ENCODE measurements at regions not wholly inside any gene's neighbourhood (a gene's known extent, or its start where the extent isn't known, plus 50 kb on each side); places are given as distances from the start of the nearest gene placed in this dataset.

DNA sequence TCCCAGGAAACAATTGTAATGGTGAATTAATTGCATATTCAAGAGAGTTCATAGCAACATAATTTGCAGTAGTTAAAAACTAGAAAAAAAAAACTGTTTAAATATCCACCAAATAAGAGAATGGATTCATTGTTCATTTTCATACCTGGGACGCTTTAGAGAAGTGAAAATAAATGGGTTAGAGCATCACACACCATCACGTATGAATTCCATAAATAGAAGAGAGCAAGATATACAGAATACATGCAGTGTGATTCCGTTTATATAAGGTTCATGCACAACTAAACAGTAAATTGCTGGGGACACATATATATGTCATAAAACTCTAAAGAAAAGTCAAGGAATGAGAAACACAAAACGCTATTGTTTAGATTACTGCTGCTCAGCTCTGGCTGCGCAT, 577.0 kb upstream of the KCNMB2 start:
- TF ChIP-seq, protein P1, sequence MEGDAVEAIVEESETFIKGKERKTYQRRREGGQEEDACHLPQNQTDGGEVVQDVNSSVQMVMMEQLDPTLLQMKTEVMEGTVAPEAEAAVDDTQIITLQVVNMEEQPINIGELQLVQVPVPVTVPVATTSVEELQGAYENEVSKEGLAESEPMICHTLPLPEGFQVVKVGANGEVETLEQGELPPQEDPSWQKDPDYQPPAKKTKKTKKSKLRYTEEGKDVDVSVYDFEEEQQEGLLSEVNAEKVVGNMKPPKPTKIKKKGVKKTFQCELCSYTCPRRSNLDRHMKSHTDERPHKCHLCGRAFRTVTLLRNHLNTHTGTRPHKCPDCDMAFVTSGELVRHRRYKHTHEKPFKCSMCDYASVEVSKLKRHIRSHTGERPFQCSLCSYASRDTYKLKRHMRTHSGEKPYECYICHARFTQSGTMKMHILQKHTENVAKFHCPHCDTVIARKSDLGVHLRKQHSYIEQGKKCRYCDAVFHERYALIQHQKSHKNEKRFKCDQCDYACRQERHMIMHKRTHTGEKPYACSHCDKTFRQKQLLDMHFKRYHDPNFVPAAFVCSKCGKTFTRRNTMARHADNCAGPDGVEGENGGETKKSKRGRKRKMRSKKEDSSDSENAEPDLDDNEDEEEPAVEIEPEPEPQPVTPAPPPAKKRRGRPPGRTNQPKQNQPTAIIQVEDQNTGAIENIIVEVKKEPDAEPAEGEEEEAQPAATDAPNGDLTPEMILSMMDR (IDR thresholded peaks at IDR 0.05; ENCODE audit: low read depth, low read length), result no peak
- H3K36me3 ChIP-seq, result no peaks in the 10 kb centered on the region
- no peaks in the 10 kb centered on the region for H3K27me3 ChIP-seq
- DNase-seq, result no peak
- H3K4me3 ChIP-seq (ENCODE audit: low read depth, low read length), result no peak overlapping the region
- H3K9me3 ChIP-seq, result no peaks in the 10 kb centered on the region
- H3K4me1 ChIP-seq, result no peaks in the 10 kb centered on the region

DNA sequence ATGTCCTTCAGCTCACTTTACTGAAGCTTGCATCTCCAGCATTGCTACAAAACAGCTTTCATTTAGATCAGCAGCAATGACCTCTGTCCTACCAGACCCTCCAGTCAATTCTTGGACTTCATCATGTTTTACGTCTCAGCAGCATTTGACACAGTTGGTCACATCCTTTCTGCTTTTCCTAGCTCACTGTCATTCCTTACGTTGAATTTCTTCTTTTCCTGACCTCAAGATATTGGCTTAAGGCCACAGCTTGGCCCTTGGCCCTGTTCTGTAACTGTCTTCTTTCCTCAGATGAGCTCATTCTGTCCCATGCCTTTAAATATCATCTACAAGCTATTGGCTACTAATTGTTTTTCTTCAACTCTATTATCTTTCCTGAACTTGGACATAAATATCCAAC, 576.2 kb upstream of the KCNMB2 start:
- H3K36me3 ChIP-seq, result no peaks in the 10 kb centered on the region
- no peak overlapping the region for H3K4me3 ChIP-seq (ENCODE audit: low read depth, low read length)
- H3K27me3 ChIP-seq, result no peaks in the 10 kb centered on the region
- no peaks in the 10 kb centered on the region for H3K9me3 ChIP-seq
- H3K4me1 ChIP-seq, result no peaks in the 10 kb centered on the region; the same call in 1 of the 2 replicates
- no peak for DNase-seq
- TF ChIP-seq, protein P1 (IDR thresholded peaks at IDR 0.05; ENCODE audit: low read depth, low read length), result no peak

DNA sequence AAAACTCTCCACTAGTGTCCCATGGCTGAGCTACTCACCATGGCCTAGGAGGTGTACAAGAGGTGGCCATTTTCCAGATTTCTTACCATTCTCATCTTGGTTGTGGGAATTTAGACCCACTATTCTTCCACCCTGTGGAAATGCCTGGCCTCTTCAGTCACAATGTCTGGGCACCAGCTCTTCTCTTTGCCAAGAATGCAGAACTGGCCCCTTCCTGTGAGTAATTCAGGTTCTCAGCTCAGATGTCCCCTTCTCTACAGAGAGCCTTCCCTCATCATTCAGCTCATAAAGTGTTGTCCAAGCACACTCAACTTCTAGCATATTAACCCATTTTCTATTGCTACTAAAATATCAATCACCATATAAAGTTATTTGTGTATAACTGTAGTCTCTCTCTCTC, 575.5 kb upstream of the KCNMB2 start:
- no peak for DNase-seq
- Histone ChIP-seq H3K36me3 (no peaks in the 10 kb centered on the region), H3K9me3 (no peaks in the 10 kb centered on the region), H3K4me3 (ENCODE audit: low read depth, low read length) (no peak overlapping the region), H3K27me3 (no peaks in the 10 kb centered on the region), H3K4me1 (no peaks in the 10 kb centered on the region; the same call in 1 of the 2 replicates)
- TF ChIP-seq, protein P1 (IDR thresholded peaks at IDR 0.05; ENCODE audit: low read depth, low read length), result no peak

DNA sequence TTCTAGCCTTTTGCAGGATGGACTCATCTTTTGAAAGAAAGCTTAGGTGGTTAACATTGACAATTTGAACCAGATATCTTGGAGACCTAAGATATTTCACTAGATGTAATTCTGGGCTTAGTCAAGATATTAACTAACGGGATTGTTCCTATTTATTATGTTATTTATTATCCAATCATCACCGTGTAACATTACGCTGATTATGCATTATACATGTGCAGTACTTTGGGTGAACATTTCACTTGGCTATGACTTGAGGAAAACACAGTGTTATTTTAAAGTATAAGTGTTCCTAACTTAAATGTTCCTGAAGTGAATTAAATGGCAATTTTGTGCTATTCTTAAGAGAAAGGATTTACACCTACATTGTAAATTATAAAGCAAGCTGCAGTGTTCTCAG, 574.5 kb upstream of the KCNMB2 start:
- Histone ChIP-seq H3K36me3 (no peaks in the 10 kb centered on the region), H3K9me3 (no peaks in the 10 kb centered on the region), H3K4me3 (ENCODE audit: low read depth, low read length) (no peak overlapping the region), H3K27me3 (no peaks in the 10 kb centered on the region), H3K4me1 (no peaks in the 10 kb centered on the region; the same call in 1 of the 2 replicates)
- no peak for DNase-seq
- TF ChIP-seq, protein P1 (IDR thresholded peaks at IDR 0.05; ENCODE audit: low read depth, low read length), result no peak

DNA sequence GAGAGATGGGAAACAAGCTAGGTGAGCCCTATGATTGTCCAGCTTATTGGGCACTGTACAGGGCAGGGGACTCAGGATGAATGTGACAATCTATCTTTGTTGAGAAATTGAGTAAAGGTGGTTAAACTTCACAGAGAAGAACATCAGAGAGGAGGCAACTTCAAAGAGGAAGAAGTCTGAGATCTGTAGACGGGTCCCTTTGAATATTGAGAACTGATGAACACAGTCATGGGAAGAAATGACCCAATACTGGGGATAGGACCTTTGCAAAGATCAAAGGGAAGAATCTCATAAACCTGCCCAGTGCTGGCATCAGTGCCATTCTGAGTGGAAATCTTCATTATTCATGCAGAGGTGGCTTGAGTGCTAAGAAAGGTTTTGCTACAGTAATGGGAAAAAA, 569.7 kb upstream of the KCNMB2 start:
- no peaks in the 10 kb centered on the region for H3K36me3 ChIP-seq

DNA sequence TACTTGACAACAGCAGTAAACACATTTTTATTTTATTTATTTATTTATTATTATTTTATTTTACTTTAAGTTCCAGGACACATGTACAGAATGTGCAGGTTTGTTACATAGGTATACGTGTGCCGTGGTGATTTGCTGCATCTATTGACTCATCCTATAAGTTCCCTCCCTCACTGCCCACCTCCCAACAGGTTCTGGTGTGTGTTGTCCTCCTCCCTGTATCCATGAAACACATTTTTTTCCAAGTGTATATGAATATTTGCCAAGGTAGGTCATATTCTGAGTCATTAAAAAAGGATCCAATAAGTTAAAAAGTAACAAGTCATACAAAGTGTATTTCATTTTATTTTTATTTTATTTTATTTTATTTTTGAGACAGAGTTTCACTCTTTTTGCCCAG, 567.3 kb upstream of the KCNMB2 start:
- peaks cover 3% of the 10 kb centered on the region; the same call in 1 of the 2 replicates for H3K4me1 ChIP-seq
- no peak for DNase-seq
- H3K36me3 ChIP-seq, result no peaks in the 10 kb centered on the region
- H3K4me3 ChIP-seq (ENCODE audit: low read depth, low read length), result no peak overlapping the region
- H3K9me3 ChIP-seq, result no peaks in the 10 kb centered on the region
- TF ChIP-seq, protein P1 (IDR thresholded peaks at IDR 0.05; ENCODE audit: low read depth, low read length), result no peak
- H3K27me3 ChIP-seq, result no peaks in the 10 kb centered on the region

More for the DNA sequence above, 569.7 kb upstream of the KCNMB2 start:
- no peak overlapping the region for H3K4me3 ChIP-seq (ENCODE audit: low read depth, low read length)
- no peaks in the 10 kb centered on the region for H3K27me3 ChIP-seq
- H3K4me1 ChIP-seq, result peaks cover 3% of the 10 kb centered on the region; the same call in 1 of the 2 replicates
- TF ChIP-seq, protein P1 (IDR thresholded peaks at IDR 0.05; ENCODE audit: low read depth, low read length), result no peak
- H3K9me3 ChIP-seq, result no peaks in the 10 kb centered on the region
- no peak for DNase-seq

Data from BE2C (cell line).